Osteocyte (in vitro differentiated cells): ENCODE measurements at regions not wholly inside any gene's neighbourhood (a gene's known extent, or its start where the extent isn't known, plus 50 kb on each side); places are given as distances from the start of the nearest gene placed in this dataset.

Experiments used
- DNase-seq: peaks from one replicate; pipeline ENCODE4 v3.0.0; 2021; ENCODE audit warnings: mixed read lengths; ENCODE audit not compliant: unreplicated experiment; ENCODE audit errors: extremely low spot score
- H3K27ac Mint-ChIP-seq: one replicate; pipeline ENCODE4 v1.8.0; 2021; ENCODE audit warnings: mild to moderate bottlenecking, mixed read lengths; ENCODE audit not compliant: unreplicated experiment
- H3K27me3 Mint-ChIP-seq: one replicate; pipeline ENCODE4 v1.8.0; 2021; ENCODE audit warnings: mixed read lengths; ENCODE audit not compliant: unreplicated experiment
- H3K36me3 Mint-ChIP-seq: one replicate; pipeline ENCODE4 v1.8.0; 2021; ENCODE audit warnings: mixed read lengths; ENCODE audit not compliant: unreplicated experiment
- H3K4me1 Mint-ChIP-seq: one replicate; pipeline ENCODE4 v1.8.0; 2021; ENCODE audit warnings: mixed read lengths; ENCODE audit not compliant: unreplicated experiment
- H3K4me3 Mint-ChIP-seq: one replicate; pipeline ENCODE4 v1.8.0; 2021; ENCODE audit warnings: mild to moderate bottlenecking, moderate library complexity, mixed read lengths; ENCODE audit not compliant: unreplicated experiment
- H3K9me3 Mint-ChIP-seq: one replicate; pipeline ENCODE4 v1.8.0; 2021; ENCODE audit warnings: mixed read lengths; ENCODE audit not compliant: unreplicated experiment
- CTCF ChIP-seq: fragments of 200-600 bp; sonication (generic); IDR thresholded peaks from 2 replicates; pipeline ENCODE4 v1.5.0; 2021; ENCODE audit warnings: antibody characterized with exemption, mild to moderate bottlenecking, moderate library complexity

- no peak overlapping the region for H3K4me3 Mint-ChIP-seq
- no peaks in the 10 kb centered on the region for H3K9me3 Mint-ChIP-seq
- DNase-seq: no peak
- H3K27ac Mint-ChIP-seq: no peak overlapping the region
- no peaks in the 10 kb centered on the region for H3K4me1 Mint-ChIP-seq
- no peak for TF ChIP-seq CTCF
- no peaks in the 10 kb centered on the region for H3K27me3 Mint-ChIP-seq
- H3K36me3 Mint-ChIP-seq: no peaks in the 10 kb centered on the region
Observed at GRCh38 chr2:176709991-176710390, 440.7 kb downstream of the MTX2 start.

GRCh38 chr2:176710657-176711186 is 441.5 kb downstream of the MTX2 start:
- Mint-ChIP-seq H3K4me3 (no peak overlapping the region), H3K27ac (no peak overlapping the region), H3K9me3 (no peaks in the 10 kb centered on the region), H3K4me1 (no peaks in the 10 kb centered on the region), H3K36me3 (no peaks in the 10 kb centered on the region), H3K27me3 (no peaks in the 10 kb centered on the region)
- no peak for TF ChIP-seq CTCF
- DNase-seq: no peak

- H3K9me3 Mint-ChIP-seq: no peaks in the 10 kb centered on the region
- TF ChIP-seq CTCF: no peak
Observed at GRCh38 chr2:176725873-176726645, 456.8 kb downstream of the MTX2 start.

GRCh38 chr2:176727696-176728095 is 458.5 kb downstream of the MTX2 start:
- Mint-ChIP-seq H3K27me3 (no peaks in the 10 kb centered on the region), H3K4me3 (no peak overlapping the region), H3K36me3 (no peaks in the 10 kb centered on the region), H3K4me1 (no peaks in the 10 kb centered on the region), H3K27ac (no peak overlapping the region), H3K9me3 (no peaks in the 10 kb centered on the region)
- no peak for DNase-seq
- no peak for TF ChIP-seq CTCF

More at GRCh38 chr2:176725873-176726645, 456.8 kb downstream of the MTX2 start:
- Mint-ChIP-seq H3K4me1 (no peaks in the 10 kb centered on the region), H3K27me3 (no peaks in the 10 kb centered on the region), H3K36me3 (no peaks in the 10 kb centered on the region), H3K27ac (no peak overlapping the region), H3K4me3 (no peak overlapping the region)
- no peak for DNase-seq

- H3K27ac Mint-ChIP-seq: no peak overlapping the region
- TF ChIP-seq CTCF: no peak
Observed at GRCh38 chr2:176729706-176730569, 460.7 kb downstream of the MTX2 start.

More at GRCh38 chr2:176729706-176730569, 460.7 kb downstream of the MTX2 start:
- no peaks in the 10 kb centered on the region for H3K4me1 Mint-ChIP-seq
- no peaks in the 10 kb centered on the region for H3K9me3 Mint-ChIP-seq
- H3K27me3 Mint-ChIP-seq: no peaks in the 10 kb centered on the region
- H3K4me3 Mint-ChIP-seq: no peak overlapping the region
- DNase-seq: no peak
- no peaks in the 10 kb centered on the region for H3K36me3 Mint-ChIP-seq
